ENCODE measurements at regions not wholly inside any gene's neighbourhood (a gene's known extent, or its start where the extent isn't known, plus 50 kb on each side); places are given as distances from the start of the nearest gene placed in this dataset.
"Not testable (repeated sequence)": the region's sequence is repeated elsewhere in the genome, so short reads cannot be mapped to it uniquely, and the experiment has no call there.

- DNase-seq, result no peak
- no peak for FAIRE-seq
- no peaks in the 10 kb centered on the region for H3K36me3 ChIP-seq (ENCODE audit: control insufficient read depth in 2 of 3, insufficient read depth in 3 of 3, low read length in 3 of 3)
- H3K4me3 ChIP-seq (ENCODE audit: low read length in 3 of 3), result no peak overlapping the region
- no peaks in the 10 kb centered on the region for H3K9me3 ChIP-seq (ENCODE audit: control insufficient read depth in 2 of 3, insufficient read depth in 1 of 3, low read length in 3 of 3)
- no peaks in the 10 kb centered on the region for H3K27me3 ChIP-seq (ENCODE audit: control insufficient read depth, insufficient read depth, low read length)
- TF ChIP-seq, protein P1, sequence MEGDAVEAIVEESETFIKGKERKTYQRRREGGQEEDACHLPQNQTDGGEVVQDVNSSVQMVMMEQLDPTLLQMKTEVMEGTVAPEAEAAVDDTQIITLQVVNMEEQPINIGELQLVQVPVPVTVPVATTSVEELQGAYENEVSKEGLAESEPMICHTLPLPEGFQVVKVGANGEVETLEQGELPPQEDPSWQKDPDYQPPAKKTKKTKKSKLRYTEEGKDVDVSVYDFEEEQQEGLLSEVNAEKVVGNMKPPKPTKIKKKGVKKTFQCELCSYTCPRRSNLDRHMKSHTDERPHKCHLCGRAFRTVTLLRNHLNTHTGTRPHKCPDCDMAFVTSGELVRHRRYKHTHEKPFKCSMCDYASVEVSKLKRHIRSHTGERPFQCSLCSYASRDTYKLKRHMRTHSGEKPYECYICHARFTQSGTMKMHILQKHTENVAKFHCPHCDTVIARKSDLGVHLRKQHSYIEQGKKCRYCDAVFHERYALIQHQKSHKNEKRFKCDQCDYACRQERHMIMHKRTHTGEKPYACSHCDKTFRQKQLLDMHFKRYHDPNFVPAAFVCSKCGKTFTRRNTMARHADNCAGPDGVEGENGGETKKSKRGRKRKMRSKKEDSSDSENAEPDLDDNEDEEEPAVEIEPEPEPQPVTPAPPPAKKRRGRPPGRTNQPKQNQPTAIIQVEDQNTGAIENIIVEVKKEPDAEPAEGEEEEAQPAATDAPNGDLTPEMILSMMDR (IDR thresholded peaks at IDR 0.05; ENCODE audit: borderline replicate concordance, extremely low read depth, insufficient read depth), result no peak
- H3K4me1 ChIP-seq (ENCODE audit: control insufficient read depth in 2 of 3, insufficient read depth in 2 of 3, low read depth in 1 of 3, low read length in 3 of 3), result no peaks in the 10 kb centered on the region
- no peak overlapping the region for H3K27ac ChIP-seq (ENCODE audit: low read depth in 2 of 2, low read length in 2 of 2)
- intact Hi-C loops (cut with DNase I), result no loop called here
- H3K9ac ChIP-seq (ENCODE audit: low read length in 3 of 3), result no peak overlapping the region
Measured at GRCh38 chr4:62512271-62512670, 1312.1 kb downstream of the ADGRL3 start.

GRCh38 chr4:62510228-62510627 is 1310.1 kb downstream of the ADGRL3 start:
- TF ChIP-seq, protein P1 (IDR thresholded peaks at IDR 0.05; ENCODE audit: borderline replicate concordance, extremely low read depth, insufficient read depth), result no peak
- DNase-seq (peak in 1 of 5 donors; percentile 51), FAIRE-seq (no peak)
- H3K4me1 ChIP-seq (ENCODE audit: control insufficient read depth in 2 of 3, insufficient read depth in 2 of 3, low read depth in 1 of 3, low read length in 3 of 3), result no peaks in the 10 kb centered on the region
- no peaks in the 10 kb centered on the region for H3K9me3 ChIP-seq (ENCODE audit: control insufficient read depth in 2 of 3, insufficient read depth in 1 of 3, low read length in 3 of 3)
- intact Hi-C loops (cut with DNase I), result no loop called here
- no peaks in the 10 kb centered on the region for H3K27me3 ChIP-seq (ENCODE audit: control insufficient read depth, insufficient read depth, low read length)
- H3K36me3 ChIP-seq (ENCODE audit: control insufficient read depth in 2 of 3, insufficient read depth in 3 of 3, low read length in 3 of 3), result no peaks in the 10 kb centered on the region
- no peak overlapping the region for H3K27ac ChIP-seq (ENCODE audit: low read depth in 2 of 2, low read length in 2 of 2)
- H3K9ac ChIP-seq (ENCODE audit: low read length in 3 of 3), result no peak overlapping the region
- no peak overlapping the region for H3K4me3 ChIP-seq (ENCODE audit: low read length in 3 of 3)

DNA sequence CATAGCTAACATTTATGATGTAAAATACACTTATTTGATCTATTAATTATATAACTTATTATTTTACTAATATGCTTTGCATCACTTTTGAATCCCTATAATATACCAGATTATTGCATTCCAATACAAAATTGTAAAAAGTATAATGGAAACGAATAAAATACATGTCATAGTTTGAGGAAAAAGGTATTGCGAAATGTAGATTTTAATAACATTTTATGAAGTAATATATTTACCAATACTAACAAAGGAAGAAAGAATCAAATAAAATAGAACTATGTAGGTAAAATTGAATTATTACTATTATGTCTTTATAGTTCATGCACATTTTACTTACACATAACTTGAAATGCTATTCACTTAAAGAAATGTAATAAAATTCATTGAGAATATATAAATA is 1300.2 kb downstream of the ADGRL3 start:
- FAIRE-seq (peak; percentile 39), DNase-seq (no peak)
- no peak overlapping the region for H3K27ac ChIP-seq (ENCODE audit: low read depth in 2 of 2, low read length in 2 of 2)
- no peak overlapping the region for H3K4me3 ChIP-seq (ENCODE audit: low read length in 3 of 3)
- H3K9ac ChIP-seq (ENCODE audit: low read length in 3 of 3), result no peak overlapping the region
- intact Hi-C loops (cut with DNase I), result no loop called here
- no peaks in the 10 kb centered on the region for H3K36me3 ChIP-seq (ENCODE audit: control insufficient read depth in 2 of 3, insufficient read depth in 3 of 3, low read length in 3 of 3)
- TF ChIP-seq, protein P1 (IDR thresholded peaks at IDR 0.05; ENCODE audit: borderline replicate concordance, extremely low read depth, insufficient read depth), result no peak
- H3K9me3 ChIP-seq (ENCODE audit: control insufficient read depth in 2 of 3, insufficient read depth in 1 of 3, low read length in 3 of 3), result no peaks in the 10 kb centered on the region
- H3K27me3 ChIP-seq (ENCODE audit: control insufficient read depth, insufficient read depth, low read length), result no peaks in the 10 kb centered on the region
- H3K4me1 ChIP-seq (ENCODE audit: control insufficient read depth in 2 of 3, insufficient read depth in 2 of 3, low read depth in 1 of 3, low read length in 3 of 3), result no peaks in the 10 kb centered on the region

GRCh38 chr4:62495032-62495431 is 1294.9 kb downstream of the ADGRL3 start:
- intact Hi-C loops (cut with DNase I), result no loop called here
- H3K27ac ChIP-seq (ENCODE audit: low read depth in 2 of 2, low read length in 2 of 2), result no peak overlapping the region
- H3K9ac ChIP-seq (ENCODE audit: low read length in 3 of 3), result no peak overlapping the region

DNA sequence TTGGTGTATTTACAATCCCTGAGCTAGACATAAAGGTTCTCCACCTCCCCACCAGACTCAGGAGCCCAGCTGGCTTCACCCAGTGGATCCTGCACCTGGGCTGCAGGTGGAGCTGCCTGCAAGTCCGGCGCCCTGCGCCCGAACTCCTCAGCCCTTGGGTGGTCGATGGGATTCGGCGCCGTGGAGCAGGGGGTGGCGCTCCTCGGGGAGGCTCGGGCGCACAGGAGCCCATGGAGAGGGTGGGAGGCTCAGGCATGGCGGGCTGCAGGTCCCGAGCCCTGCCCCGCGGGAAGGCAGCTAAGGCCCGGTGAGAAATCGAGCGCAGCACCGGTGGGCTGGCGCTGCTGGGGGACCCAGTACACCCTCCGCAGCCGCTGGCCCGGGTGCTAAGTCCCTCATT is 1291.6 kb downstream of the ADGRL3 start:
- H3K36me3 ChIP-seq (ENCODE audit: control insufficient read depth in 2 of 3, insufficient read depth in 3 of 3, low read length in 3 of 3), result not testable (repeated sequence)
- peak in 1 of 5 donors; percentile 43 for DNase-seq

More at GRCh38 chr4:62495032-62495431, 1294.9 kb downstream of the ADGRL3 start:
- no peaks in the 10 kb centered on the region for H3K4me1 ChIP-seq (ENCODE audit: control insufficient read depth in 2 of 3, insufficient read depth in 2 of 3, low read depth in 1 of 3, low read length in 3 of 3)
- DNase-seq, result no peak
- no peaks in the 10 kb centered on the region for H3K36me3 ChIP-seq (ENCODE audit: control insufficient read depth in 2 of 3, insufficient read depth in 3 of 3, low read length in 3 of 3)
- no peak overlapping the region for H3K4me3 ChIP-seq (ENCODE audit: low read length in 3 of 3)
- TF ChIP-seq, protein P1 (IDR thresholded peaks at IDR 0.05; ENCODE audit: borderline replicate concordance, extremely low read depth, insufficient read depth), result no peak
- no peaks in the 10 kb centered on the region for H3K9me3 ChIP-seq (ENCODE audit: control insufficient read depth in 2 of 3, insufficient read depth in 1 of 3, low read length in 3 of 3)
- FAIRE-seq, result no peak
- H3K27me3 ChIP-seq (ENCODE audit: control insufficient read depth, insufficient read depth, low read length), result no peaks in the 10 kb centered on the region

More for the DNA sequence above, 1291.6 kb downstream of the ADGRL3 start:
- H3K9me3 ChIP-seq (ENCODE audit: control insufficient read depth in 2 of 3, insufficient read depth in 1 of 3, low read length in 3 of 3); H3K4me1 ChIP-seq (ENCODE audit: control insufficient read depth in 2 of 3, insufficient read depth in 2 of 3, low read depth in 1 of 3, low read length in 3 of 3); H3K27me3 ChIP-seq (ENCODE audit: control insufficient read depth, insufficient read depth, low read length); FAIRE-seq; H3K27ac ChIP-seq (ENCODE audit: low read depth in 2 of 2, low read length in 2 of 2); H3K4me3 ChIP-seq (ENCODE audit: low read length in 3 of 3); intact Hi-C loops (cut with DNase I); H3K9ac ChIP-seq (ENCODE audit: low read length in 3 of 3): not testable (repeated sequence)
